Renal pelvis (tissue), 1 donor: ENCODE measurements at regions not wholly inside any gene's neighbourhood (a gene's known extent, or its start where the extent isn't known, plus 50 kb on each side); places are given as distances from the start of the nearest gene placed in this dataset.
"Not testable (repeated sequence)": the region's sequence is repeated elsewhere in the genome, so short reads cannot be mapped to it uniquely, and the experiment has no call there.

Experiments
- DNase-seq: peaks from one replicate; pipeline ENCODE4 v3.0.0-alpha.2; 2013

DNA sequence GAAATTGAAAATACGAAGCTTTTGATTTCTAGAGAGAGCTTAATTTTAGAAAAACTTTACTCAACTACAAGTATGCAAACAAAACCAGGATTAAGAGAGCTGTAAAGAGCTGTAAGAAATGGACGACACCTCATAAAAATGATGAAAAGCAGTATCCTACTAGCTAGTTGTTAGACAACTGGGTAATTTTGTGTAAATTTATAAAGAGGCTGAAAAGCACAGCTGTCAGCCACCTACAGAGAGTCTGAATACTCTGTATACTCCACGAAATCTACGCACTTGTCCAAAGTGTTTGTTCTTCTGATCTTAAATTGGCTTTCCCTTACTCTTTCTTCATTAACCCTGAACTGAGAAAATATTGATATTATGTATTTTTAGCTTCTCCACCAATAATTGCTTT lies 808.4 kb upstream of the EPHA7 start:
- DNase-seq, result no peak

DNA sequence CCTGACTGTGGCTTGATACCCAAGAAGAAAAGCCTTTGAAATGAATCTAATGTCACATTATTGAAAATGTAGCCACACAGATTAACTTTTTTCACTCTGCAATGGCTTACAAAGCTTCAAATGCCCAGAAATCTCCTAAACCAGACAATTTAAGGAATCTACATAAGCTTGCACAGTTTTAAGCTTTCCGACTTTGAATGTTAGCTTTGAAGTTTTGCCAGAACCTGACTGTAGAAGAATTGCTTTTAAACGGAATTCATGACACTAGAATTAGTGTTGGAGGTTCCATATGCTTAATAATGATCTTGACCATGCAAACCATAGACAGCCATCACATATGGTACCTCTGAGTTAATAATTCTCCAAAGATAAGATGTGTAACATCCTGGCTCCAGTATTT lies 798.5 kb upstream of the EPHA7 start:
- no peak for DNase-seq

DNA sequence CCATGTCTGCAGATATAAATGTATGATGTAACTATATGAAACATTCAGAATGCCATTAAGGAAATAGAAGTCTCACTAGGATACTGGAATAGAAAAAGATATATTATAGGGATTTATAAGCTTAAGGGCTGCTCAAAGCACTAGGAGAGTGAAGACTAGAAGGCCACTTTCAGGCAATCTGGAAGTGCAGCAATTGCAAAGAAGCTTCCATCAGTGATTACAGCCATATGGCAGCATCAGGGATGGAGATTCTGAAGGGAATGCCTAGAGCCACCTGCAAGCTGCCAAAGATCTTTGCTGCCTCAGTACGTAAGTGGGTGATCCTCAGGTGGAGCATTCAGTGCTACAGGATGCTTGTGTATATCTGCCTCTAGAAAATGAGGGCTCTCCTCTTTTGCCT lies 796.2 kb upstream of the EPHA7 start:
- no peak for DNase-seq

DNA sequence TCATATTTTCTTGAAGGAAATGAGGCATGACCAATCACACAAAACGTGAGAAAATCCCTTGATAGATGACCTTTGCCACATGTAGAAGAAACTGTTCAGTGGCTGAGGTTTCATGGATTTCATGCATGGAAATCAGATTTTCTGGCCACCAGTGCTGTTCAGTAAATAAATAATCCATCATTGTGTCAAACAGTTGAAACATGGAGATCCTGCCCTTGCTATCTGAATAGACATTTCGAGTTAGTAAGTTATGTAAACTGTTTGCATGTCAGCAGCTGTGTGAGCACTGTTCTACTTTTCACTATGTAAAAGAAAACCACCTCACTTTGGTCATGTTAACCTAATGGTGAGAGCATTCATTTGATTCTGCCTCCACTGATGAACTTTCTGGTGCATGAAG lies 793.9 kb upstream of the EPHA7 start:
- DNase-seq, result no peak

DNA sequence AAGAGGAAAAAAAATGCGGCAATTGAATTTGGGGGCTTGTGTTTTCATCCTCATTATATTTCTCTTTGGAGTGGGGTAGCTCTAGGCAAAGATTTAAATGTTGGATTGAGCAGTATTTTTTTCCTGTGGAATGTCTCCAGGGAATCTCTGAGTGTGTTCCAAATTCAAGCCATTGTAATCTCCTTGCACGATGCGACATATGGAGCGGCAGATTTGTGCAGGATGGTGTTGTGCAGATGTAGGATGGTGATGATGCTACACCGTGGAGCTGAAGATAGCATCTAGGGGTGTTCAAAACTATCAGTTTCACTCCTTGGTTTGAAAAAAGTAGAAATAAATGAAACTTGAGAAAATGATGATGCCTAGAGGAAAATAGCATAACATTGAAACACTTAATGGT lies 777.5 kb upstream of the EPHA7 start:
- no peak for DNase-seq

DNA sequence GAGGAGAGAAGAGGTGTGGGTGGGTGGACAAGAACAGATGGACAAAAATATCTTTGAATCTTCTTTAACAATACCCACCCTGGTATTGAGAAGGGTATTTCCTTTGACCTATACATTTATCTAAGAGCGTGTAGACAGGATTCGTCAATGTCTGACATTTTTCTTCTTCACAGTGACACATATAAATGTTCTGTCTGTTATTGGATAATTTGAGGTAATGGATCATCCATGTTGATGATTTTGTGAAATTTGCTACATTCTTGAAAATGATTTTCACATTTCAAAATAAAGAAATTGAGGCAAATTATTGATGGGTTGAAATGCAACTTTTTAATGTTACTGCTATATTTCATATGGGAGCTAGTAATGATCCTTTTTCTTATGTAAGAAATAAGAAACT lies 770.7 kb upstream of the EPHA7 start:
- no peak for DNase-seq

DNA sequence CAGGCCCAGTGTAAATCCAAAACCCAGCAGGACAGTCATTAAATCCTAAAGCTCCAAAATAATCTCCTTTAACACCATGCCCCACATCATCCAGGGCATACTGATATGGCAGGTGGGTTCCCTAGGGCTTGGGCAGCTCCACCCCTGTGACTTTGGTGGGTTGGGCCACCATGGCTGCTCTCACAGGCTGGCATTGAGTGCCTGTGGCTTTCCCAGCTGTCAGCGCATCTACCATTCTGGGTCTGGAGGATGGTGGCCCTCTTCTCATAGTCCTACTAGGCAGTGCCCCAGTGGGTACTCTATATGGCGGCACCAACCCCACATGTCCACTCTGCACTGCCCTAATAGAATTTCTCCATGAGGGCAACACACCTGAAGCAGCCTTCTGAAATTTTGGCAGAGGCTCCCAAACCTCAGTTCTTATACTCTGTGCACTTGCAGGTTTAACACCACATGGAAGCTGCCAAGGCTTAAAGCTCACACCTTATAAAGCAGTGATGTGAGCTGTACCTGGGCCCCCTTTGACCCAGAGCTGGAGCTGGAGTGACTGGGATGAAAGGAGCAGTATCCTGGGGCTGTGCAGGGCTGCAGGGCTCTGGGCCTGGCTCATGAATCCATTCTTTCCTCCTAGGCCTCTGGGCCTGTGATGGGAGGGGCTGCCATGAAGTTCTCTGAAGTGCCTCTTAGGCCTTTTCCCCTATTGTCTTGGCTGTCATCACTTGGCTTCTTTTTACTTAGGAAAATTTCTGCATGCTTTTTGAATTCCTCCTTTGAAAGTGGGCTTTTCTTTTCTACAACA lies 765.5 kb upstream of the EPHA7 start:
- DNase-seq, result no peak

DNA sequence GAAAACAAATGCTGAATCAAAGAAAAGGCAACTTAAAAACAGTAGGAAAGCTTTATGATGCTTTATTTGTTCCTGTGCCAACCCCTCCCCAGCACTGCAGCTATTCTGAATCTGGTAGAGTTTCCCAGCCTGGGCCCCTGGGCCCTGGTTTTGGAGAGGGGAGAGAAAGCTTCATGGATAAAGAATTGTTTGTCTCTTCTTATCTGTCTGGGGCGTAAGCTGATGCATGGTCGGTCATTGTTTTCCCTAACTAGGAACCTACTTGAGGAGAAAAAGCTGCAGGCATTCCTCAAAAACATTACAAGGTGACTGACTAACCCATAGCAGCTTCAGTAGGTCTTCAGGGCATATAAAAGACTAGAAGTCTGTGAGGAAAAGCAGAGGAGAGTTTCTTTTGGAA lies 758.1 kb upstream of the EPHA7 start:
- no peak for DNase-seq

DNA sequence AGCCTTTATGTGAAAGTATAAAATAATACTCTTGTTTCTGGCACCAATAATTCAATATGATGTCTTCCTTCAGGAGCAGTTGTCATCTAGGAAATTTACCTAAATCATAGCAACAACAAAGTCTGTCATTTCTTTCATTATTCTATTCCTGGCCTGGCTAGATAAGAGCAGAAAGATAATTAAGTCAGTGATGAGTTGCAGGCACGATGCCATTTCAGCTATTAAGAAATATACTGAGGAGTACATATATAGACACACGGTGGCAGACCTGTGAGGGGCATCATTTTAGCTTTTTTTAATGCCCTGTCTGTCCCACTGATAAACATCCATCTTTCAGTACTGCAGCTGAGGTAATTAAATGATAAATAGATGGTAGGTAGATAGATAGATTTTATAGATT lies 756.1 kb upstream of the EPHA7 start:
- DNase-seq, result no peak

DNA sequence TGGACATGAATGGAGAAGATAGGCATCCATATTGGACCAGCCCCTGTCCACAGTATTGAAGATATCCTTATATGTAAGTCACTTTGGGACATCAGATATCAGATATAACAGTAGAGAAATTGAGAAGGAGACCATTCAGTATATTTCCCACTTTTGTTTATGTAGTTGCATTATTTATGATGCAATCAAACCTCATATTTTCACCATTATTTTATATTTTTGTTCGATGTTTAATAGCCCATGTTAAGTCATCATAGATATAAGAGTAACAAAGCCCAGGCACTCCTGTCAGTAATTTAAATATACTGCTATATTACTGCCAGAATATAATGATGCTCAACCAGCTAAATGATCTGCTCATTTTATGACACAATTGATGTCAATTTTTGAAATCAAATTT lies 744.5 kb upstream of the EPHA7 start:
- no peak for DNase-seq

DNA sequence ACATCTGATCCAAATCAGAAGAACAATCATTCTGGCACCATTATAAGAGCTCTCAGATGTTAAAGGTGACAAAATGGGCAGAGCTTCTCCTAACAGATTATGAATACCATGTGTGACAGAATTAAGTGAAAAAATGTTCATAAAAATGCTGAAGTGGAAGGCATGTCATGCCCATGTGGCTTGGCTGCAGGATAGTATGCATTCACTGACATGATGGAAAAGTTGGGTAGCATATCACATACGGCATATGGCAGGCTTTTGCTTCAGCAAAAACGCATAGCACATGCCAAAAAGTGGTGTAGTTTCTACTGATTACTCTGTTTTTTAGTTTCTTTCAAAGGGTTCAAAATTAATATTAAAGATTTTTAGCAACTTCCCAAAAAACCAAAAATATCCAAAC lies 731.5 kb upstream of the EPHA7 start:
- no peak for DNase-seq

DNA sequence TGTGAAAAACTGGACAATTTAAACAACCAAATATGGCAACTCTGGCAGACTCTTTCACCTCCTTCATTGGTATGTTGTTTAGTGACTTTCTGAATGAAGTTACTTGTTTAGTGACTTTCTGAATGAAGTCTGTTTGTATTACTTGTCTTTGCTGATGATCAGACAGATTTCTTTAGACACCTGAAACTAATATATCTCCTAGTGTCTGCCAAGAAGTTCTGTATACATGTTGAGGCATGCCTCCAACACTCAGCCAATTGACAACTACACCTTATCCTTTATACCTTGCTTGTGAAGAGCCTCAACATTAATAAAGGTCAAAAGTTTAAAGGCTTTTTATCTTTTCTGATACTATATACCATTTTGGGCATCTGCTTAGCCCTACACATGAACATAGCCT lies 725.4 kb upstream of the EPHA7 start:
- no peak for DNase-seq

DNA sequence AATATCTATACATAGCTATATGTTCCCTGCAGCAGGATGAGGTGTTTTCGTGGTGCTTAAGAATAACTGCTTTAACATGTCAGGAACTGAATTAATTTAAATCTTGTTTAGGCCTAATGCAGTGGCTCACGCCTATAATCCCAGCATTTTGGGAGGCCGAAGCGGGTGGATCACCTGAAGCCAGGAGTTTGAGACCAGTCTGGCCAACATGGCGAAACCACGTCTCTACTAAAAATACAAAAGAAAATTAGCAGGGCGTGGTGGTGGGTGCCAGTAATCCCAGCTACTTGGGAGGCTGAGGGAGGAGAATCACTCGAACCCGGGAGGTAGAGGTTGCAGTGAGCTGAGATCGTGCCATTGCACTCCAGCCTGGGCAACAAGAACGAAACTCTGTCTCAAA lies 717.8 kb upstream of the EPHA7 start:
- DNase-seq, result not testable (repeated sequence)

DNA sequence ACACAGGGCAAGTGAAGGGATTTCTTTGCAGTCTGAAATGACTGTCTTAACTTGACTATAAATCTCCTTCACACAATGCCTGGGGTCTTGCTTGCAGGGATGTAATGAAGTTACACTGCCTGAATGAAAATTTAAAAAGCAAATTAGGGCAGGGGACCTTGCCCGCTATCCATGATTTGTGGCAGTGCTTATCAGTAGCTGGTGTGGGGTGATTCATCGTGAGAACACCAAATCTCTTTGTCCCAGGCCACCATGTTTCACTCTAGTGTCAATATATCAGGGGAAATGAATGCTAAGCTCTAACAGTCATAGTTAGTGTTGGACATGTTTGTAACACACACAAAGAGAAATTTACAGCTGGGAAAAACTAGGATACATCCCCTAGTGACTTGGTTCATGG lies 713.7 kb upstream of the EPHA7 start:
- no peak for DNase-seq

DNA sequence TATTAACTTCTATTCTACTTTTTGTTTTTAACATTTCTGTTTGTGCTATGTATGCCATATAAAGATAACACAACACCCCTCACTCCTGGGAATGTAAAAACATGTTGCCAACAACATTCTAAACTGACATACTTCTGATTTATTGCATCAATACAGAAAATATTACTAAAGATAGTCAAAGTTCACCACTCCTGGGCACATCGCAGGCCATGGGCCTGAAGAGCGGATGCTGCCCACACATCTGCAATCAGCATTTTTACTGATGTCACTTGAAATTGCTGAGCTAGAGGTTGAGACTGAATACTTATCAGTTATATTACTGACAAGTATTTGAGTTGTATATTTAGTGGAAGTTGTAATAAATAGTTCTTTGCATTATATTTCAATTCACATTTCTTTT lies 711.9 kb upstream of the EPHA7 start:
- DNase-seq, result no peak

DNA sequence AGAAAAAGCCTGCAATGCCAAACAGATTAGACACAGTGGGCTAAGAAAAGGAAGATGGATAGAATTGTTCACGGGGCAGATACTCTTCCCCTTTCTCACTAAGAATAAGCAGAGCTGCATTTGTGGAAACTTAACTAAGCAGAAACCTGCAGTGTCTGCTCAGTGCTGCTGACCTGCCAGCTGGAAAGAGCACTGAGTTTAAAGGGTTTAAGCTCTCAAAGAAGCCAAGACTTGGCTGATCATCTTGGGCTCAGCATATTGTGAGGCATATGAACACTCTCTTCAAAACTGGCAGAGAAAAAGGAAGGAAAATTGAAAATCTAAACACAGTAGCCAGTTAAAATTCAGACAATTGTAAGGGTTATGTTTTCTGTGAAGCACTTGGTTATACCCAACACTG lies 711.1 kb upstream of the EPHA7 start:
- no peak for DNase-seq

DNA sequence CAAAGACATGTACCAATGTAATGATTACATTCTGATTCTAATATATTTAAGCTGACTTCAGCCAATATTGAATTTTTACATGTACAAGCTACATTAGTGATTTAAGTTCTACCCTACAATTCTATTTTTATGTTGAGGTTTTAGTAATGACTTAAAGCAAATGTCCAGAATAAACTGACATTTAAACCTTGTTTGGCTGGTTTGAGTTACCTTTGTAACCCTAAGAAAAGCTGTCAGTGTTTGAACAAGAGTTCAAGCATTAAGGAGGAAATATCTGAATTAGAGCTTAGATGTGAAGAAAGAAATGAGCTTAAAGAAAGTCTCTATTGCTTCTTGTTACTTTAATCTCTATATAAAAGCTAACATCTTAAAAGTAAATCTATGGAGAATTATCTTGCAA lies 710.6 kb upstream of the EPHA7 start:
- no peak for DNase-seq

DNA sequence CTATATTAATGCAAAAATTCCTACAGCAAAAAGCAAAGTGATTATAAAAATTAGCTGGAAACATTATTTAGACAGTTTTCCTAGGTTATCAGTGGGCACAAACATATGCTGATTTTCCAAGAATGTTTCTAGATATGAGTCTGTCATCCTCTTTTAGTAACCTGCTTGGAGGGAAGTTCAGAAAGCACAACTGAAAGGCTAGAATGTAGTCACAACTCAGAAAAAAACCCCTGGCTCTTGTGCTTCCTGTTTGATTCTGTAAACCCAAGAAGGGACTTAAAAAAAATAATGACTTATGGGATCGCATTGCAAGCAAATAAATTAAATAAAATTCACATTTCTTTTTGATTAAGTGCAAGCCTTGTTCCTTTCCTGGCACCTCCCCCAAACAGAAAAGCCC lies 708.4 kb upstream of the EPHA7 start:
- DNase-seq, result no peak

DNA sequence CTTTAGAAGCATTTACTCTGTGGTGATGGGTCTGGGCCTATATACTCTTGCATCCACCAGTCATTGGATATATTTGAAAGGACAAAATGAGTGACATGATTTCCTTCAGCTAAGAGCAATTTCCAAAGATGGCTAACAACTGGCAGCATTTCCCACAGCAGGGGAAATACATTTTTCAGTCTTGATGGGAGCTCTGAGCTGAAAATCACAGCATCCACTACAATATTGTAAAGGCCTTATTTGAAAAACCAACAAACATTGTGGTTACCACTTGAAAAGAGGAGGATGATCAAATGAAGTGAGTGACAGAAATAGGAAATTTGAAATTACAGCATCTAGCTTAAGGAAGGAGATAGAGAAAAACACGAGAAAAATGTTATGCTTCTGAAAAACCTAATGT lies 705.0 kb upstream of the EPHA7 start:
- no peak for DNase-seq

DNA sequence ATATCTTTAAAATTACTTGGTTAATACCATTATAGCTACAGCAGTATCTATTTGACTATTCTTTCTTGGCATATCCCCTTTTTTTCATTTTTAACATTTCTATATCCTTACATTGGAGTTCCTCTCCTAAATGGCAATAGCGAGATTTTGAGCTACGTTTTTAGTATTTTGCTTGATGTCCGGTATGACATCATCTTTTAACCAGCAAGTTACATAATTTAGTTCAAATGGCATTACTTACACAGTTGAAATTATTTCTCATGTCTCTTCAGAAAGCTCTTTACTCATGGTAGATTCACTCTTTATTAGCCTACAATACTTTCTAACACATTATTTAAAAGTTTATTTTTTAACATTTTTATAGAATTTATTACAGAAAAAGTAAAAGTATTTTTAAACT lies 701.7 kb upstream of the EPHA7 start:
- DNase-seq, result no peak

DNA sequence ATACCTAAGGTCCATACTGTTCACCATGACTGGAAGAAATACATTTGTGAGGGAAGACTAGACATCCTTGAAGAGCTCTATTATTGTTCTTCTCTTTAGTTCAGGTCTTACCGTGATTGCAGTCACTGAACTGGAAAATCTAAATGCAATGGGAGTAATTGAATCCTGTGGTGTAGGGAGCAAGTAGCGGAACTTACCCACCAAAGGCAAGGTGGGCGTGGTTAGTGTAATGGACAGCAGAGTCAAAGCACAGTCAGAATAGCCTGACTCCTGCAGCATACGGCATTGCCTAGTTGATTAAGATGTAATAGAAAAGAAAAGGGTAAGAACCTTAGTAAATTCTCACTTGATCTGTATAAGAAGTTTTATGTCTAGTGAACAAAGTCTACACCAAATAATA lies 679.7 kb upstream of the EPHA7 start:
- DNase-seq, result peak; percentile 0

DNA sequence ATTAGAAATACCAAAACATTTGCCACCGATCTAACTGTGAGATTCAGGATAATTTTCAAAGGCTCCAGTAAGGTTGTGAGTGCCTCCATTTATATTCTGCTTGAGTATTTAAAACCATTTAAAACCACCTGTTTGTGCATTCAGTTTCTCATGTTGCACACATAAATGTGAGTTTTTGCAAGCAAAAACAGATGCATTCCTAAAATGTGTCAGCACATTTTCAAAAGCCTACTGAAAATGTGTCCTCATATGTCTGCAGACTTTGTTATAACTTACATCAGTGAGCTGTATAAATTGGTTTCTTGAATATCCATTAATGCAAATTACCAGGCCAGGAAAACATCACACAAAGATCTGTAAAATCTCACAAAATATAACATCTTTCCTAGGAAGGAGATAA lies 676.6 kb upstream of the EPHA7 start:
- DNase-seq, result no peak

DNA sequence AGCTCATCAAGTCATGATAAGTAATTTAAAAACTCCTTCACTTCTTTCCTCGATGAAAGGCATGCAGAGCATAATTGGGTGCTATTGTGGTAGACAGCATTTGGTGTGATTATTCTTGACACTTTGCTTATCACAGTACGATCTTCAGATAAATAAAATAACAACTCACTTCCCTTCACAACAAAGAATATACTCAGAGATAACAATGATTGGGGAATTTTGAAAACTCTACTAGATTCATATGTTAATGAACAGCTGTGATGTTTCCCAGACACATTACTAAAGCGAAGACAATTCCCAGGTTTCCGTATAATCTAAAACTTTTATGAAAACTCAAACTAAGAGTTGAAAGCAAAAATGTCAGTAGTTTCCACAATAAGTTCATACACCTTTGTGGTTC lies 670.6 kb upstream of the EPHA7 start:
- DNase-seq, result no peak

DNA sequence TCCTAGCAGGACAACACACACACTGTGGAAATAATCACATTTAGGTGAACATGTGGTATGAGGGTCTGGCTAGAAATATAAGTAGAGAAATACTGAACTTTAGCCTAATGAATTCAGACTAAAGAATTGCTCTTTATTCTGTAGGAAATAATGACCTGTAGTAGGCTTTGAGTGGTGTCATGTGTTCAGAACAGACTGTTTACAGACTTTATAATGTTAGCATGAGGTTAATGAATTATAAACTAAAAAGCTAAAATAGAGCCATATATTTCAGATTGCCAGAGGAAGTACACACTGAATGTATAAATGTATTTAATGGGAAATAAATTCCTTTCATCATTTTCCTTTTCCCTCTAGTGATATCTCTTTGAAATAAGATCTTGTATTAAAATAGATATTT lies 669.5 kb upstream of the EPHA7 start:
- no peak for DNase-seq

DNA sequence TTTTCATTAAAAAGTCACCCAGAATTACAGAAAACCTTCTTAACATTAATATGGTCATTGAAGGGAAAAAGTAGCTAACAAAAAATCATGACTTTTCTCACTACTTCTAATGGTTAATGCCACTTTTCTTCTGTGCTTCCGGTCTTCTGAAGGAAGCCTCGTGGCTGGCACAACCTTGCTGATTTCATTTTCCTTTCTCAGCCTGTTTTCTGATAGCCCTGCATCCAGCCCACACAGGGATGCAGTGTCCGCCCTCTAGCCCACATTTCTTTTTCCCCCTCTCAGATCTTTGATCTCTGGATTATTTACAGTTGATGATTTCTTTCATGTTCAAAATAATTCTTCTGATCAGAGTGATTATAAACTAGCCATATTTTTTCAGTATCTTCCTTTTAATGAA lies 655.4 kb upstream of the EPHA7 start:
- DNase-seq, result no peak
